GM12878 (cell line): ENCODE measurements at regions not wholly inside any gene's neighbourhood (a gene's known extent, or its start where the extent isn't known, plus 50 kb on each side); places are given as distances from the start of the nearest gene placed in this dataset.

ENCODE experiments used
- ATAC-seq: fragments of 200-7000 bp; cut with Tn5 transposase; 3 replicates; pipeline ENCODE4 v1.9.1; 2020; ENCODE audit warnings: mild to moderate bottlenecking, moderate library complexity
- BruUV-seq: library from RNA; stranded (reverse); fragments of 400-500 nt; replicated peaks from 2 replicates; lab custom pipeline; 2021; lab: Mats Ljungman, UMichigan
- CTCF ChIA-PET: fragments of 300-600 bp; sonication (Branson Sonifier 250); formaldehyde crosslinking; extraction: SDS; loops from one replicate; lab custom pipeline; 2021; ENCODE audit warnings: inconsistent platforms; lab: Yijun Ruan, JAX
- POLR2A ChIA-PET: fragments of 350-600 bp; formaldehyde crosslinking; extraction: SDS; loops from one replicate; lab custom pipeline; 2021; ENCODE audit warnings: inconsistent platforms; lab: Charles Lee
- RAD21 ChIA-PET: fragments of 300-600 bp; sonication (Branson Sonifier 250); formaldehyde crosslinking; loops from one replicate; lab custom pipeline; 2023; ENCODE audit warnings: antibody characterized with exemption; ENCODE audit not compliant: unreplicated experiment; lab: Charles Lee
- SMC1A ChIA-PET: fragments of 300-600 bp; sonication (Branson Sonifier 250); formaldehyde crosslinking; loops from one replicate; lab custom pipeline; 2023; ENCODE audit not compliant: unreplicated experiment, uncharacterized antibody; lab: Charles Lee
- DNase-seq: peaks from one replicate; pipeline ENCODE4 v3.0.0-alpha.2; 2011; ENCODE audit warnings: low read depth, low spot score
- FAIRE-seq: peaks from 3 replicates; lab custom pipeline; 2011; peaks lifted over from hg19 to GRCh38; lab: Jason Lieb, UNC
- H2AFZ ChIP-seq: 2 replicates; pipeline ENCODE4 v1.6.0; 2011; ENCODE audit warnings: low read depth, low read length, control low read depth; ENCODE audit not compliant: control insufficient read depth
- H3K27ac ChIP-seq: 2 replicates; pipeline ENCODE4 v1.5.1; 2011; ENCODE audit warnings: control low read depth; ENCODE audit not compliant: control insufficient read depth, insufficient read depth
- H3K27me3 ChIP-seq, 2 experiments: replicated peaks in 1 of 2; 2 replicates each; pipeline versions ENCODE4 v1.6.0 to v1.6.1; 2011; ENCODE audit warnings: low read length in 1 of 2; ENCODE audit not compliant: control insufficient read depth in 2 of 2, insufficient read depth in 2 of 2
- H3K36me3 ChIP-seq, 2 experiments: 2 replicates each; pipeline ENCODE4 v1.5.1; 2011; ENCODE audit warnings: low read length in 1 of 2; ENCODE audit not compliant: control insufficient read depth in 2 of 2, insufficient read depth in 2 of 2
- H3K4me1 ChIP-seq: 2 replicates; pipeline ENCODE4 v1.6.1; 2011; ENCODE audit warnings: mild to moderate bottlenecking, low read length, moderate library complexity, mixed read lengths; ENCODE audit not compliant: control insufficient read depth, insufficient read depth
- H3K4me2 ChIP-seq: 2 replicates; pipeline ENCODE4 v1.6.0; 2011; ENCODE audit warnings: control low read depth; ENCODE audit not compliant: control insufficient read depth, insufficient read depth
- H3K4me3 ChIP-seq: fragments of 200-600 bp; sonication (generic); 2 replicates; pipeline ENCODE4 v1.5.1; 2016
- H3K79me2 ChIP-seq: 2 replicates; pipeline ENCODE4 v1.6.0; 2011; ENCODE audit warnings: low read length; ENCODE audit not compliant: control insufficient read depth, insufficient read depth
- H3K9ac ChIP-seq: 2 replicates; pipeline ENCODE4 v1.8.0; 2011; ENCODE audit warnings: low read length, control low read depth, mixed read lengths; ENCODE audit not compliant: control insufficient read depth, insufficient read depth
- H3K9me3 ChIP-seq: replicated peaks from 3 replicates; pipeline ENCODE4 v1.5.1; 2011; ENCODE audit warnings: mild to moderate bottlenecking, low read length; ENCODE audit not compliant: control insufficient read depth, insufficient read depth
- H4K20me1 ChIP-seq: 2 replicates; pipeline ENCODE4 v1.6.0; 2011; ENCODE audit not compliant: control insufficient read depth, insufficient read depth
- BHLHE40 ChIP-seq, 2 experiments: fragments of 450-650 bp in 1 of 2; IDR thresholded peaks; 2 replicates each; pipeline ENCODE4 v1.6.1; 2011 to 2017; ENCODE audit warnings: low read depth in 2 of 2, borderline replicate concordance in 1 of 2, improper control_type of control experiment in 1 of 2, low read length in 1 of 2, mild to moderate bottlenecking in 1 of 2
- CHD1 ChIP-seq: IDR thresholded peaks from 2 replicates; pipeline ENCODE4 v1.6.1; 2012; ENCODE audit warnings: low read depth, low read length, improper control_type of control experiment
- GATAD2B ChIP-seq: fragments of 450-650 bp; conservative IDR thresholded peaks from 2 replicates; pipeline ENCODE4 v1.6.1; 2017; ENCODE audit warnings: low read depth, mild to moderate bottlenecking, moderate library complexity
- KLF5 ChIP-seq: fragments of 450-650 bp; IDR thresholded peaks from 2 replicates; pipeline ENCODE4 v1.6.1; 2014; ENCODE audit warnings: mild to moderate bottlenecking; ENCODE audit not compliant: partially characterized antibody
- NFYB ChIP-seq: IDR thresholded peaks from 2 replicates; pipeline ENCODE4 v1.6.1; 2011; ENCODE audit warnings: low read depth, mild to moderate bottlenecking, low read length, improper control_type of control experiment, moderate library complexity; ENCODE audit not compliant: insufficient read depth
- POLR2A ChIP-seq: IDR thresholded peaks from 2 replicates; pipeline ENCODE4 v1.6.1; 2011; ENCODE audit warnings: low read depth, mild to moderate bottlenecking, low read length
- RAD51 ChIP-seq: fragments of 450-650 bp; IDR thresholded peaks from 2 replicates; pipeline ENCODE4 v1.6.1; 2016; ENCODE audit warnings: moderate library complexity, mild to moderate bottlenecking, inconsistent platforms
- TBL1XR1 ChIP-seq: IDR thresholded peaks from 2 replicates; pipeline ENCODE4 v1.6.1; 2012; ENCODE audit warnings: low read depth, low read length, improper control_type of control experiment
- TCF3 ChIP-seq: IDR thresholded peaks from 2 replicates; pipeline ENCODE4 v1.6.1; 2012; ENCODE audit warnings: low read depth, mild to moderate bottlenecking, low read length, borderline replicate concordance; ENCODE audit not compliant: insufficient read depth
- YBX1 ChIP-seq: fragments of 450-650 bp; IDR thresholded peaks from 2 replicates; pipeline ENCODE4 v1.6.1; 2016; ENCODE audit warnings: antibody characterized with exemption
- WGBS: methylation state at CpG from one replicate; pipeline ENCODE4 v1.1.6; 2016; ENCODE audit warnings: low lambda C conversion rate; ENCODE audit not compliant: insufficient replicate concordance, insufficient coverage; ENCODE audit errors: missing lambda C conversion rate; 5-methylcytosine and 5-hydroxymethylcytosine counted together
- in situ Hi-C: fragments of 300-500 bp; cut with MboI; formaldehyde crosslinking; loops from 9 replicates; pipeline ENCODE4 v1.14.3; 2018; ENCODE audit warnings: mixed read lengths
- intact Hi-C: fragments of 100-400 bp; cut with micrococcal nuclease; formaldehyde crosslinking; loops from one replicate; pipeline ENCODE4 v1.14.2; 2022; ENCODE audit not compliant: unreplicated experiment
- TF ChIP-seq, protein P1 (sequence below): fragments of 450-650 bp; formaldehyde crosslinking; IDR thresholded peaks from 2 replicates; pipeline ENCODE4 v1.4.0; 2020; ENCODE audit warnings: mild to moderate bottlenecking, moderate library complexity
- TF ChIP-seq, protein P2 (sequence below): IDR thresholded peaks from 2 replicates; pipeline ENCODE4 v1.6.1; 2011; ENCODE audit warnings: borderline replicate concordance, low read depth, mild to moderate bottlenecking, moderate library complexity, low read length; ENCODE audit not compliant: insufficient read depth, poor library complexity, severe bottlenecking
- TF ChIP-seq, protein P3 (sequence below): fragments of 450-650 bp; IDR thresholded peaks from 2 replicates; pipeline ENCODE4 v1.6.1; 2017; ENCODE audit warnings: mild to moderate bottlenecking, moderate library complexity

DNA sequence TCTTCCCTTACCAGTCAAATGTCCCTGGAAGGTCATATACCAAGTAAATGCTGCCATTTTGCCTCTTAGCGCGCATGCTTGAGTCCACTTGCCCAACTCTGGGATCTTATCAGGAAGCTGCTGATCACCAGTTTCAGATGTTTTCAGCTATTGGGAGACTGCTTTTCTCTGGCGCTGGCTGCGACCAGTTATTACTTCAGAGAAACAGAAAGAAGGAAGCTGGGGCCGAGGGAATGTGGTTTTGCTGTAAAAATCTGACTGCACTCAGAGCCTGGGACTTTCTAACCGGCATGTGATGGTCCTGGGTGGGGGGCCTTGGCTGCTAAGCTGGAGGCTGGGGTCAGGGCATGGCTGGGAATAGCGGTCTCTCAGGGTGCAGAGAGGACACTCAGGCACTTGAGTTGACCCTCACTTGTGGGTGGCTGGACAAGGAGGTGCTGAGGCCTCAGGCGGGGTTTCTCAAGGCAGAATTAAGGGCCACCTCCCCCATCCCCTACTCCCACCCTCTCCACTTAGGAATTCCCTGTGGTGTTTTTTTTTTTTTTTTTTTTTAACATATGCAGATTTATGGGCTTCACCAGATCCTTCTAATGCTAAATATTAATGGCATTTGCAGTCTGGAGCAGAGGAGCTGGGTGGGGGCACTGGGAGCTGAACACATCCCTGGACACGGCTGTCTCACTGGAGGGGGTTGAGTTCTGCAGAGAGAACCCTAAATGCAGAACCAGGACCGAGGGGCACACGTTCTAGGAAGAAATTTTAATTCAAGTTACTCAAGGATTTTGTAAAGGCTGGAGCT, 145.8 kb downstream of the CYLD start:
- Histone ChIP-seq H3K36me3 (no peaks in the 10 kb centered on the region), H3K79me2 (no peaks in the 10 kb centered on the region), H3K27ac (no peak overlapping the region), H3K4me1 (no peaks in the 10 kb centered on the region), H3K27me3 (no peaks in the 10 kb centered on the region; a peak in 1 of 4 replicates), H3K4me3 (no peak overlapping the region), H3K4me2 (no peak overlapping the region), H3K9me3 (no peaks in the 10 kb centered on the region), H3K9ac (no peak overlapping the region), H2AFZ (no peak overlapping the region), H4K20me1 (no peaks in the 10 kb centered on the region)
- SMC1A ChIA-PET, result no interaction called here
- in situ Hi-C loops, result no loop called here
- intact Hi-C loops, result loop anchor here (10.0 kb wide), 1 partner anchor 57 kb away; no protein-coding TSS in a partner anchor
- ATAC-seq (no peak), DNase-seq (no peak), FAIRE-seq (no peak)
- 27% methylated on average over 11 of the region's 11 CpGs for WGBS
- POLR2A ChIA-PET, result interaction anchor here (0.6 to 0.7 kb wide), 2 partner anchors 15 to 52 kb away, joined by 3 to 9 read pairs; no protein-coding TSS in a partner anchor
- RAD21 ChIA-PET, result no interaction called here
- BruUV-seq, result no TSS peak
- CTCF ChIA-PET, result no interaction called here
- TF ChIP-seq, protein P1, sequence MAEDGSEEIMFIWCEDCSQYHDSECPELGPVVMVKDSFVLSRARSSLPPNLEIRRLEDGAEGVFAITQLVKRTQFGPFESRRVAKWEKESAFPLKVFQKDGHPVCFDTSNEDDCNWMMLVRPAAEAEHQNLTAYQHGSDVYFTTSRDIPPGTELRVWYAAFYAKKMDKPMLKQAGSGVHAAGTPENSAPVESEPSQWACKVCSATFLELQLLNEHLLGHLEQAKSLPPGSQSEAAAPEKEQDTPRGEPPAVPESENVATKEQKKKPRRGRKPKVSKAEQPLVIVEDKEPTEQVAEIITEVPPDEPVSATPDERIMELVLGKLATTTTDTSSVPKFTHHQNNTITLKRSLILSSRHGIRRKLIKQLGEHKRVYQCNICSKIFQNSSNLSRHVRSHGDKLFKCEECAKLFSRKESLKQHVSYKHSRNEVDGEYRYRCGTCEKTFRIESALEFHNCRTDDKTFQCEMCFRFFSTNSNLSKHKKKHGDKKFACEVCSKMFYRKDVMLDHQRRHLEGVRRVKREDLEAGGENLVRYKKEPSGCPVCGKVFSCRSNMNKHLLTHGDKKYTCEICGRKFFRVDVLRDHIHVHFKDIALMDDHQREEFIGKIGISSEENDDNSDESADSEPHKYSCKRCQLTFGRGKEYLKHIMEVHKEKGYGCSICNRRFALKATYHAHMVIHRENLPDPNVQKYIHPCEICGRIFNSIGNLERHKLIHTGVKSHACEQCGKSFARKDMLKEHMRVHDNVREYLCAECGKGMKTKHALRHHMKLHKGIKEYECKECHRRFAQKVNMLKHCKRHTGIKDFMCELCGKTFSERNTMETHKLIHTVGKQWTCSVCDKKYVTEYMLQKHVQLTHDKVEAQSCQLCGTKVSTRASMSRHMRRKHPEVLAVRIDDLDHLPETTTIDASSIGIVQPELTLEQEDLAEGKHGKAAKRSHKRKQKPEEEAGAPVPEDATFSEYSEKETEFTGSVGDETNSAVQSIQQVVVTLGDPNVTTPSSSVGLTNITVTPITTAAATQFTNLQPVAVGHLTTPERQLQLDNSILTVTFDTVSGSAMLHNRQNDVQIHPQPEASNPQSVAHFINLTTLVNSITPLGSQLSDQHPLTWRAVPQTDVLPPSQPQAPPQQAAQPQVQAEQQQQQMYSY (CRISPR knock-in tag), result no peak
- TF ChIP-seq GATAD2B, result no peak
- TF ChIP-seq CHD1, result no peak
- TF ChIP-seq, protein P2, sequence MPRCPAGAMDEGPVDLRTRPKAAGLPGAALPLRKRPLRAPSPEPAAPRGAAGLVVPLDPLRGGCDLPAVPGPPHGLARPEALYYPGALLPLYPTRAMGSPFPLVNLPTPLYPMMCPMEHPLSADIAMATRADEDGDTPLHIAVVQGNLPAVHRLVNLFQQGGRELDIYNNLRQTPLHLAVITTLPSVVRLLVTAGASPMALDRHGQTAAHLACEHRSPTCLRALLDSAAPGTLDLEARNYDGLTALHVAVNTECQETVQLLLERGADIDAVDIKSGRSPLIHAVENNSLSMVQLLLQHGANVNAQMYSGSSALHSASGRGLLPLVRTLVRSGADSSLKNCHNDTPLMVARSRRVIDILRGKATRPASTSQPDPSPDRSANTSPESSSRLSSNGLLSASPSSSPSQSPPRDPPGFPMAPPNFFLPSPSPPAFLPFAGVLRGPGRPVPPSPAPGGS, result no peak
- no peak for TF ChIP-seq RAD51
- TF ChIP-seq POLR2A, result no peak
- TF ChIP-seq NFYB, result no peak
- no peak for TF ChIP-seq YBX1
- TF ChIP-seq KLF5, result no peak
- TF ChIP-seq, protein P3, sequence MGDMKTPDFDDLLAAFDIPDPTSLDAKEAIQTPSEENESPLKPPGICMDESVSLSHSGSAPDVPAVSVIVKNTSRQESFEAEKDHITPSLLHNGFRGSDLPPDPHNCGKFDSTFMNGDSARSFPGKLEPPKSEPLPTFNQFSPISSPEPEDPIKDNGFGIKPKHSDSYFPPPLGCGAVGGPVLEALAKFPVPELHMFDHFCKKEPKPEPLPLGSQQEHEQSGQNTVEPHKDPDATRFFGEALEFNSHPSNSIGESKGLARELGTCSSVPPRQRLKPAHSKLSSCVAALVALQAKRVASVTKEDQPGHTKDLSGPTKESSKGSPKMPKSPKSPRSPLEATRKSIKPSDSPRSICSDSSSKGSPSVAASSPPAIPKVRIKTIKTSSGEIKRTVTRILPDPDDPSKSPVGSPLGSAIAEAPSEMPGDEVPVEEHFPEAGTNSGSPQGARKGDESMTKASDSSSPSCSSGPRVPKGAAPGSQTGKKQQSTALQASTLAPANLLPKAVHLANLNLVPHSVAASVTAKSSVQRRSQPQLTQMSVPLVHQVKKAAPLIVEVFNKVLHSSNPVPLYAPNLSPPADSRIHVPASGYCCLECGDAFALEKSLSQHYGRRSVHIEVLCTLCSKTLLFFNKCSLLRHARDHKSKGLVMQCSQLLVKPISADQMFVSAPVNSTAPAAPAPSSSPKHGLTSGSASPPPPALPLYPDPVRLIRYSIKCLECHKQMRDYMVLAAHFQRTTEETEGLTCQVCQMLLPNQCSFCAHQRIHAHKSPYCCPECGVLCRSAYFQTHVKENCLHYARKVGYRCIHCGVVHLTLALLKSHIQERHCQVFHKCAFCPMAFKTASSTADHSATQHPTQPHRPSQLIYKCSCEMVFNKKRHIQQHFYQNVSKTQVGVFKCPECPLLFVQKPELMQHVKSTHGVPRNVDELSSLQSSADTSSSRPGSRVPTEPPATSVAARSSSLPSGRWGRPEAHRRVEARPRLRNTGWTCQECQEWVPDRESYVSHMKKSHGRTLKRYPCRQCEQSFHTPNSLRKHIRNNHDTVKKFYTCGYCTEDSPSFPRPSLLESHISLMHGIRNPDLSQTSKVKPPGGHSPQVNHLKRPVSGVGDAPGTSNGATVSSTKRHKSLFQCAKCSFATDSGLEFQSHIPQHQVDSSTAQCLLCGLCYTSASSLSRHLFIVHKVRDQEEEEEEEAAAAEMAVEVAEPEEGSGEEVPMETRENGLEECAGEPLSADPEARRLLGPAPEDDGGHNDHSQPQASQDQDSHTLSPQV, result no peak
- TF ChIP-seq TCF3, result no peak
- no peak for TF ChIP-seq TBL1XR1
- no peak for TF ChIP-seq BHLHE40 (IDR thresholded peaks at IDR 0.05; ENCODE audit: borderline replicate concordance in 1 of 2, low read depth in 2 of 2, low read length in 1 of 2)
